ENCODE measurements at regions not wholly inside any gene's neighbourhood (a gene's known extent, or its start where the extent isn't known, plus 50 kb on each side); places are given as distances from the start of the nearest gene placed in this dataset.
A peak's percentile ranks its signal among the peaks of the same experiment; 100 is the strongest.

- TF ChIP-seq POLR2AphosphoS5 (IDR thresholded peaks at IDR 0.05) (no peak), SMC3 (conservative IDR thresholded peaks at IDR 0.05; ENCODE audit: poor library complexity) (no peak), EZH2 (IDR thresholded peaks at IDR 0.05; ENCODE audit: borderline replicate concordance, insufficient read depth, low read length, poor library complexity, severe bottlenecking) (no peak), RAD21 (conservative IDR thresholded peaks at IDR 0.05) (no peak)
- H3K9me3 ChIP-seq (ENCODE audit: low read length) = no peaks in the 10 kb centered on the region
- H3K9ac ChIP-seq (ENCODE audit: low read length) = no peak overlapping the region
- peak overlapping the region; percentile 27 for H3K4me3 ChIP-seq (ENCODE audit: low read length)
- no peaks in the 10 kb centered on the region for H3K36me3 ChIP-seq (ENCODE audit: insufficient read depth, low read length)
- peak overlapping the region; percentile 68 for H3K27ac ChIP-seq (ENCODE audit: low read length)
- peak overlapping the region; percentile 5 for H3K4me2 ChIP-seq (ENCODE audit: low read length)
- no peaks in the 10 kb centered on the region for H3K79me2 ChIP-seq (replicated peaks; ENCODE audit: insufficient read depth, low read length)
- H3K27me3 ChIP-seq (ENCODE audit: insufficient read depth, low read depth, low read length) = no peaks in the 10 kb centered on the region
- H3K9me2 ChIP-seq (ENCODE audit: insufficient read depth, low read length) = no peaks in the 10 kb centered on the region
- H3F3A ChIP-seq (ENCODE audit: insufficient read depth, low read length, poor library complexity, severe bottlenecking) = peaks cover 11% of the 10 kb centered on the region
- no peak overlapping the region for H2AFZ ChIP-seq (ENCODE audit: low read depth, low read length)
- H4K20me1 ChIP-seq (ENCODE audit: insufficient read depth) = no peaks in the 10 kb centered on the region
Observed at GRCh38 chr1:221644145-221644448, 97.8 kb downstream of the DUSP10 start.

- H3K79me2 ChIP-seq (replicated peaks; ENCODE audit: insufficient read depth, low read length) = no peaks in the 10 kb centered on the region
- TF ChIP-seq REST (IDR thresholded peaks at IDR 0.05; ENCODE audit: borderline replicate concordance) (peak; percentile 73), SMC3 (conservative IDR thresholded peaks at IDR 0.05; ENCODE audit: poor library complexity) (peak; percentile 20), MXI1 (conservative IDR thresholded peaks at IDR 0.05; ENCODE audit: poor library complexity, severe bottlenecking) (no peak), POLR2AphosphoS5 (IDR thresholded peaks at IDR 0.05) (peak; percentile 89), CTCF (IDR thresholded peaks at IDR 0.05; ENCODE audit: poor library complexity, severe bottlenecking) (no peak), EP300 (conservative IDR thresholded peaks at IDR 0.05; ENCODE audit: poor library complexity, severe bottlenecking) (peak; percentile 87)
- no peak overlapping the region for H3K4me2 ChIP-seq (ENCODE audit: low read length)
- H2AFZ ChIP-seq (ENCODE audit: low read depth, low read length) = no peak overlapping the region
- peak overlapping the region; percentile 27 for H3K4me3 ChIP-seq (ENCODE audit: low read length)
- H3K9me2 ChIP-seq (ENCODE audit: insufficient read depth, low read length) = no peaks in the 10 kb centered on the region
- peak overlapping the region; percentile 68 for H3K27ac ChIP-seq (ENCODE audit: low read length)
- no peaks in the 10 kb centered on the region for H3K36me3 ChIP-seq (ENCODE audit: insufficient read depth, low read length)
- H3K9me3 ChIP-seq (ENCODE audit: low read length) = no peaks in the 10 kb centered on the region
- no peaks in the 10 kb centered on the region for H3K27me3 ChIP-seq (ENCODE audit: insufficient read depth, low read depth, low read length)
- H3K9ac ChIP-seq (ENCODE audit: low read length) = peak overlapping the region; percentile 21
- H4K20me1 ChIP-seq (ENCODE audit: insufficient read depth) = no peaks in the 10 kb centered on the region
- peaks cover 11% of the 10 kb centered on the region for H3F3A ChIP-seq (ENCODE audit: insufficient read depth, low read length, poor library complexity, severe bottlenecking)
Observed at GRCh38 chr1:221644663-221645258, 97.1 kb downstream of the DUSP10 start.

- H3K9me3 ChIP-seq (ENCODE audit: low read length) = no peaks in the 10 kb centered on the region
- no peaks in the 10 kb centered on the region for H3K9me2 ChIP-seq (ENCODE audit: insufficient read depth, low read length)
- peaks cover 11% of the 10 kb centered on the region for H3F3A ChIP-seq (ENCODE audit: insufficient read depth, low read length, poor library complexity, severe bottlenecking)
- H2AFZ ChIP-seq (ENCODE audit: low read depth, low read length) = no peak overlapping the region
- no peaks in the 10 kb centered on the region for H3K27me3 ChIP-seq (ENCODE audit: insufficient read depth, low read depth, low read length)
- no peaks in the 10 kb centered on the region for H3K79me2 ChIP-seq (replicated peaks; ENCODE audit: insufficient read depth, low read length)
- TF ChIP-seq EP300 (conservative IDR thresholded peaks at IDR 0.05; ENCODE audit: poor library complexity, severe bottlenecking) = no peak
- no peak for TF ChIP-seq MXI1 (conservative IDR thresholded peaks at IDR 0.05; ENCODE audit: poor library complexity, severe bottlenecking)
- TF ChIP-seq CTCF (IDR thresholded peaks at IDR 0.05; ENCODE audit: poor library complexity, severe bottlenecking) = no peak
- TF ChIP-seq SMC3 (conservative IDR thresholded peaks at IDR 0.05; ENCODE audit: poor library complexity) = no peak
- no peak for TF ChIP-seq TAF1 (IDR thresholded peaks at IDR 0.05; ENCODE audit: low read depth)
- no peak for TF ChIP-seq EZH2 (IDR thresholded peaks at IDR 0.05; ENCODE audit: borderline replicate concordance, insufficient read depth, low read length, poor library complexity, severe bottlenecking)
- no peak for TF ChIP-seq RAD21 (conservative IDR thresholded peaks at IDR 0.05)
- TF ChIP-seq REST (IDR thresholded peaks at IDR 0.05; ENCODE audit: borderline replicate concordance) = no peak
- no peak for TF ChIP-seq POLR2AphosphoS5 (IDR thresholded peaks at IDR 0.05)
- H3K36me3 ChIP-seq (ENCODE audit: insufficient read depth, low read length) = no peaks in the 10 kb centered on the region
- no peaks in the 10 kb centered on the region for H4K20me1 ChIP-seq (ENCODE audit: insufficient read depth)
- no peak overlapping the region for H3K4me2 ChIP-seq (ENCODE audit: low read length)
- H3K4me3 ChIP-seq (ENCODE audit: low read length) = no peak overlapping the region
- H3K27ac ChIP-seq (ENCODE audit: low read length) = no peak overlapping the region
- no peak overlapping the region for H3K9ac ChIP-seq (ENCODE audit: low read length)
Observed at GRCh38 chr1:221648201-221648600, 93.7 kb downstream of the DUSP10 start.
